ENCODE measurements at regions not wholly inside any gene's neighbourhood (a gene's known extent, or its start where the extent isn't known, plus 50 kb on each side); places are given as distances from the start of the nearest gene placed in this dataset.
"Not testable (repeated sequence)": the region's sequence is repeated elsewhere in the genome, so short reads cannot be mapped to it uniquely, and the experiment has no call there.

DNA sequence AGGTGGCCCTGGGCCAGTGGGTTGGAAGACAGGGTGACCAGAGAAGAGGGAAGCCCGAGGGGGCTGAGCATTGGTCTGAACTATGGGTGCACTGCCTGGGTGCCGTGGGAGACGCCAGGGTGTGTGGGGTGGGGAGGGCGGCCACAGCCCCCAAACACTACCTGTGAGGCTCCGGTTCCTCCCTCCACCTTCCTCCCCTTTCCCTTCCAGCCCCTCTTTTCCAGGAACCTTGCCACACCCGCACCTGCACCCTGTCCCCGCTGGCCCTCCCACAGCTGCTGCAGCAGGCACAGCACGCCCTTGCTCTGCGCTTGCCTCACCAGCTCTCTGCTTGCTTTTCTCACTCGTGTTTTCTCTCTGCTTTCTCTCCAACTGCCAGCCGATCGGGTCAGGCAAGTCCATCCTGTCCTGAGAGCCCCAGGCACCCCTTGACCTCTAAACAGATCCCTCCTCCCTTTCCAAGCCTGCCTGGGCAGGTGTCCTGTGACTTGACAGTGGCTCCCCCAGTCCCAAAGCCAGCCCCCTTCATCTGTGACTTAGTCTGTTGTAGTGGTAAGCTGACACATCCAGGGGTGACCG is 193.7 kb downstream of the MSX2 start:
- DNase-seq (ENCODE audit: low read depth, low spot score) = no peak
- no peak overlapping the region for H3K4me3 ChIP-seq (ENCODE audit: low read length)

DNA sequence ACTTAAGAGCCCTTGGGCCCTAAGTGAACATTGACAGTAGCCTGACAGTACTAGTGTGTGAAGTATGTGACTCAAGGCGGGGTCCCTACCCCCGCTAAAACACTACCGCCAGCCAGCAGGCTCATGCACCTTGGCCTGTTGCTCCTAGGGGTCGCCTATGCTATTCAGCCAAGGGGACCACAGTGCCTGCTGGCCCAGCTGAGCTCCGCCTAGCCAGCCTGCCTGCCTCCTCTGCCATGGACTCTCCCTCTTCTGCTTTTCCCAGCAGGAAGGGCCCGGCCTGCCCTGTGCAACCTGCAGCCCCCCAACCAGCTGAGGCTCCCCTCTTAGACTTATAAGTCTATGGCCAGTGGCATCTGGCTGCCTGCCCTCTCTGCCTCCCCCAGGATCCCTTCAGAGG is 193.1 kb downstream of the MSX2 start:
- not testable (repeated sequence) for DNase-seq (ENCODE audit: low read depth, low spot score); H3K4me3 ChIP-seq (ENCODE audit: low read length)

DNA sequence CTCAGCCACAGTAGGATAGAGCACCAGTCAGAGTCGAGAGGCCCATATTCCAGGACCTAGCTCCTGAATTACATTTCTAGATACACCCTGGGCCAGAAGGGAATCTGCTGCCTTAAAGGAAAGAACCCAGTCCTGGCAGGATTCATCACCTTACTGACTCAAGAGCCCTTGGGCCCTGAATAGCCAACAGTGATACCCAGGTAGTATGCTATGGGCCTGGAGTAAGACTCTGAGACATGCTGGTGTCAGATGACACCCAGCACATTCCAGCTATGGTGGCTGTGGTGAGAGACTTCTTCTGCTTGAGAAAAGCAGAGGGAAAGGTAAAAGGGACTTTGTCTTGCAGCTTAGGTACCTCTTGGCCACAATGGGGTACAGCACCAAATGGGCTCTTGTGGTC is 192.5 kb downstream of the MSX2 start:
- H3K4me3 ChIP-seq (ENCODE audit: low read length); DNase-seq (ENCODE audit: low read depth, low spot score): not testable (repeated sequence)

DNA sequence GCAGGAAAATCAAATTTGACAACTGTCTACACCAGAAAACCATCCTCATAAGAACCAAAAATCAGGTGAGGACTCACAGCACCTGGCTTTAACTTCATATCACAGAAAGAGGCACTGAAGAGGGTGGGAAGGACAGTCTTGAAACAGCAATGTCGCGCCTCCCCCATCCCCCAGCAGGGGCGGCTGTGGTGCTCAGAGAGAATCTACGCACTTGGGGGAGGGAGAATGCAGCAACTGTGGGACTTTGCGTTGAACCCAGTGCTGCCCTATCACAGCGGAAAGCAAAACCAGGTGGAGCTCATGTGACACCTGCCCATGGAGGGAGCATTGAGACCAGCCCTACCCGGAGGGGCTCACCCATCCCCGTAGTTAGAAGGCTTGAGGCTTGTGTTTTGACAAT is 191.8 kb downstream of the MSX2 start:
- DNase-seq (ENCODE audit: low read depth, low spot score) = no peak

DNA sequence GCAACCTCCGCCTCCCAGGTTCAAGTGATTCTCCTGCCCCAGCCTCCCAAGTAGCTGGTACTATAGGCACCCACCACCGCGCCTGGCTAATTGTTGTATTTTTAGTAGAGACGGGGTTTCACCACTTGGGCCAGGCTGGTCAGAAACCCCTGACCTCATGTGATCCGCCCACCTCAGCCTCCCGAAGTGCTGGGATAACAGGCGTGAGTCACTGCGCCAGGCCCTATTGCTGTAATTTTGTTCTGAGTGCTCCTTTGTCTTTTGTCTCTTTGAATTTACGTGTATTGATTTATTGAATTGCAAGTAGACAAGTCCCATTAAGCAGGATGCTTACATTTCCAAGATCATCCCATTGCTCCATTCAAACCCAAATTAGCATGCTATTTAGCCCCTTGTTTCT is 186.7 kb downstream of the MSX2 start:
- no peak for DNase-seq (ENCODE audit: low read depth, low spot score)
- H3K4me3 ChIP-seq (ENCODE audit: low read length) = no peak overlapping the region

More for the DNA sequence above, 191.8 kb downstream of the MSX2 start:
- H3K4me3 ChIP-seq (ENCODE audit: low read length) = no peak overlapping the region

DNA sequence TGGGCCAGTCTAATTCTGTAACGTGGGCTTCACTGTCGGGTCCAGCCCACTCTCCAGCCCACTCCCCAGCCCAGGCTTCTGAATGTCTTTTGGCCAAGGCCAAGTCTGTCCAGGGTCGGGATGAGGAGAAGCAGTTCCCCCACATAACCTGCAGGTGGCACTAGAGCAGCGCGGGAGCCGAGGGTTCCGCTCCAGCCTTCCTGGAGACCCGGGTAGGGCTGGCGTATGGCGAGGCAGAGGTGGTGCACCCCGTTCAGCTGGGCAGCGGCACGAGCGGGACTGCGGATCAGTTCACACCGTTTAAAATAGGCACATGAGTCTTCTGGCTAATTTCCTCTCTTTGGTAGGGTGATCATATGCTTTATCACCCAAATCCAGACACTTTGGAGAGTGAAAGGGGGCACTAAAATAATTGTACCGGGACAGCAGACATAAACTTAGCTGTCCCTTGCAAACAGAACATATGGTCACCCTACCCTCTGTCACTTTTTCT is 185.9 kb downstream of the MSX2 start:
- peak; percentile 28 for DNase-seq (ENCODE audit: low read depth, low spot score)
- no peak overlapping the region for H3K4me3 ChIP-seq (ENCODE audit: low read length)

DNA sequence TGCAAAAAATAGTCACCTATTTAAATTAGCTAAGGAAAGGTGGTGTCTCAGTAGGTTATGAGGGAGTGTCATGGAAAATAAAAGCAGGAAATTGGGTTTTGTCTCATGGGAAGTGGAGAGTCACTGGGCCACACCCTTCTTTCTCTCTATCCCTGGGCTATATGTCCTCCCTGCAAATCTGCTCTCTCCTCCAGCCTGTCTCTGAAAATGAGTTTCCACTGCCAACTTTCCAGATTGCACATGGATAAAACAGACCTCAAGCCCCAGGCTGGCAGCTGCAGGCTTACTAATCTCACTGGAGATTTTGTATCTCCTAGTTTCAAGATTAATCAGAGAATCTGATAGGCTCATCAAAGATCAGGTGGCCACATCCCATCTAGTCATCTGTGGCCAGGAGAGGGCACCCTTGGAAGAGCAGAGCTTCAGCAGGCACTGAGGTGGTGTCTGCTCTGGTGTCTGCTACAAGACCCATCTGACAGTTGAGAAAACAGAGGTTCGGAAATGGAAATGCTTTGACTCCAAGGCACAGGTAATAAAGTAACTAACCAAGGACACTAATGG is 178.9 kb downstream of the MSX2 start:
- H3K4me3 ChIP-seq (ENCODE audit: low read length) = no peak overlapping the region
- no peak for DNase-seq (ENCODE audit: low read depth, low spot score)

DNA sequence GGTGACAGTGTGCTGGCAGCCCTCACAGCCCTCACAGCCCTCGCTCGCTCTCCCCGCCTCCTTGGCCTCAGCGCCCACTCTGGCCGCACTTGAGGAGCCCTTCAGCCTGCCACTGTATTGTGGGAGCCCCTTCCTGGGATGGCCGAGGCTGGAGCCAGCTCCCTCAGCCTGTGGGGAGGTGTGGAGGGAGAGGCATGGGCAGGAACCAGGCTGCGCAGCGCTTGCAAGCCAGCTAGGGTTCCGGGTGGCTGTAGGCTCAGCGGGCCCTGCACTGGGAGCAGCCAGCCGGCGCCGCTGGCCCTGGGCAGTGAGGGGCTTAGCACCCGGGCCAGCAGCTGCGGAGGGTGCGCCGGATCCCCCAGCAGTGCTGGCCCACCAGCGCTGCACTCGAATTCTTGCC is 177.0 kb downstream of the MSX2 start:
- H3K4me3 ChIP-seq (ENCODE audit: low read length) = no peak overlapping the region
- no peak for DNase-seq (ENCODE audit: low read depth, low spot score)

DNA sequence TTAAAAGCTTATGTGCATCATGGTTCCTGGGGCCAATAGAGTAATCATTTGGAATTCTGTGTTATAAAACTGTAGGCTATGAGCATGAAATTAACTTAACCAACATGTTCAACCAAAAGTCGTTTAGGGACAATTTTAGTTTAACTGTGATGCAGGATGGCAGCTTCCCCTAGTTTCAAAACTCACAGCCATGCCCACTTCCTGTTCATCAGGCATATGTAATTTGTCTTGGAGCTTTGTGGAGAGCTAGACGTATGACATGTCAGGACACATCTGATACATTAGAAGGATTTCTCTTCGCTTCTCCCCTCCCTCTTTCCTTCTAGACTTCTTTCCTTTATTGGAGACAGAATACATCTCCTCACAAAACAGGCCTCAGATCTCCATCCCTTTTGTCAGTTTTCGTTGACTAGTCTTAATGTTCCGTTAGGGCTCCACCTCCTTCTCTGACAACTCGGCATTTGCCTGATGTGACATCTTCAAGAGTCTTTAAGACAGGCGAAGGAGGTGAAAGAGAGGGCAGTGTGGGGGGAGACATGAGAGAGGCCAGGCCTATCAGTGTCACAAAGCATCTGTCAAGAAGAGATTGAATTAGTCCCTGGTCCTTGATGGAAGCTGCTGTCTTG is 176.0 kb downstream of the MSX2 start:
- peak; percentile 28 for DNase-seq (ENCODE audit: low read depth, low spot score)
- no peak overlapping the region for H3K4me3 ChIP-seq (ENCODE audit: low read length)

DNA sequence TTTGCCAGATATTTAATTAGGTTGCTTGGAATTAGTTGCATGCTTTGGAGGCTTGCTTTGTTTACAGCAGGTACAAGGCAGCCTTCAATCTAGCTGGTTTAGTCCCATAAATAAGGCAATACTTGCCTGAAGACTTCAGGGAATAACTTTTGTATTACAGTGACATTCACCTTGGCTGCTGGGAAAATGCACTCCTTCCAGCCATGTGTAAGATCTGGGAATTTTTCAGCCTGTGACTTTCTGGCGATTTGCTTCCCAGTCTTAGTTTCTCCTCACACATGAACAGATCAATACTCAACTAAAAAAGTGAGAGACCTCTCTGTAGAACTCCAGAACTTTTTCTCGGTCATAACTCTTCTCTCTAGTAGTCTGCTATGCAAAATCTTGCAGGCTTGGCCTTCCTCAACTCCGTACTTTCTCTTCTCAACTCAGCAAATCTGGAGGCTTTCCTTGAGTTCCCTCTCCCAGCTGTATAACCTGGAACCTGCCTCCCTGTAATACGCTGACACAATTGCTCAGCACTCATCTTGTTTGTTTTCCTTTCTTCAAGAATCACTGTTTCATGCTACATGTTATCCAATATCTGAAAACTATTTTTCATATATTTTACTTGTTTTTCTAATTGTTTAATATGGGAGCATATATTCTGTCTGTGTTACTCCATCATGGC is 173.0 kb downstream of the MSX2 start:
- no peak overlapping the region for H3K4me3 ChIP-seq (ENCODE audit: low read length)
- DNase-seq (ENCODE audit: low read depth, low spot score) = no peak

DNA sequence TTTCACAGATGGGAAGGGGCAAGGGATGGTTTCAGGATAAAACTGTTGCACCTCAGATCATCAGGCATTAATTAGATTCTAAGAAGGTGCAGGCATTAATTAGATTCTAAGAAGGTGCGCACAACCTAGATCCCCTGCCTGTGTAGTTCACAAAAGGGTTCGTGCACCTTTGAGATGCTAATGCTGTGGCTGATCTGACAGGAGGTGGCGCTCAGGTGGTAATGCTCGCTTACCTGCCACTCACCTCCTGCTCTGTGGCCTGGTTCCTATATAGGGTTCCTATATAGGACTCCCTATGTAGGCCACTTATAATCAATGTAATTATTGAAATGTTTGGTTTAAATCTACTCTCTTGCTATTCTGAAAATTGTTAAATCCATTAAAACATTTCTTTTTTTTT is 171.0 kb downstream of the MSX2 start:
- H3K4me3 ChIP-seq (ENCODE audit: low read length) = no peak overlapping the region
- DNase-seq (ENCODE audit: low read depth, low spot score) = no peak

DNA sequence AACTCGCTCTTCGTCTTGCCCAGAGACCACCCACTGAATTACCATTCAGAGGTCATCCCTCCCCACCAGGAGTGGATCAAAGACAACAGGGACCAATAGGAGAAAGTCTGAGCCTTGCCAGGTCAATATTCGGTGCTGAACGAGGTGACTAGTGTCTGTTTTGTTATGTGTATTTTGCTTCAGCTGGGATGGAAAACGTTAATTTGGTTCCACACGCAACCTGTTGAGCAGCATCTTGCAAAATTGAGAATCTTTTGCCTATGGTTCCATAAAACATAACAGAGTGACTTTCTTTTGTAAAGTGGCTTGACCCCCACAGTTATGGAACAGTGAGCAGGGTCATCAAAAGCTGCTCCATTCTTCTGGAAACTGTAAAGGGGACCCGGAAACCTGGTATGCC is 168.4 kb downstream of the MSX2 start:
- DNase-seq (ENCODE audit: low read depth, low spot score) = no peak
- H3K4me3 ChIP-seq (ENCODE audit: low read length) = no peak overlapping the region

DNA sequence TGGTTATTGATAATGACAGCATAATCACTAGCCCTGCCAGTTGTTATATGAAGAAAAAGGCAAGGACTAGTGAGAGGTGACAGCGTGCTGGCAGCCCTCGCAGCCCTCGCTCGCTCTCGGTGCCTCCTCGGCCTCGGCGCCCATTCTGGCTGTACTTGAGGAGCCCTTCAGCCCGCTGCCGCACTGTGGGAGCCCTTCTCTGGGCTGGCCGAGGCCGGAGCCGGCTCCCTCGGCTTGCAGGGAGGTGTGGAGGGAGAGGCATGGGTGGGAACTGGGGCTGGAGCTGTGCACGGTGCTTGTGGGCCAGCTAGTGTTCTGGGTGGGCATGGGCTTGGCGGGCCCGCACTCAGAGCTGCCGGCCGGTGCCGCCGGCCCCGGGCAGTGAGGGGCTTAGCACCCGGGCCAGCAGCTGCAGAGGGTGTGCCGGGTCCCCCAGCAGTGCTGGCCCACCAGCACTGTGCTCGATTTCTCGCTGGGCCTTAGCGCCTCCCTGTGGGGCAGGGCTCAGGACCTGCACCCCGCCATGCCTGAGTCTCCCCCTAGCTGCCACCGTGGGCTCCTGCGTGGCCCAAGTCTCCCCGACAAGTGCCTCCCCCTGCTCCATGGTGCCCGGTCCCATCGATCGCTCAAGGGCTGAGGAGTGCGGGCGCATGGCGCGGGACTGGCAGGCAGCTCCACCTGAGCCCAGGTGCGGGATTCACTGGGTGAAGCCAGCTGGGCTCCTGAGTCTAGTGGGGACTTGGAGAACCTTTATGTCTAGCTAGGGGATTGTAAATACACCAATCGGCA is 156.2 kb downstream of the MSX2 start:
- DNase-seq (ENCODE audit: low read depth, low spot score); H3K4me3 ChIP-seq (ENCODE audit: low read length): not testable (repeated sequence)

DNA sequence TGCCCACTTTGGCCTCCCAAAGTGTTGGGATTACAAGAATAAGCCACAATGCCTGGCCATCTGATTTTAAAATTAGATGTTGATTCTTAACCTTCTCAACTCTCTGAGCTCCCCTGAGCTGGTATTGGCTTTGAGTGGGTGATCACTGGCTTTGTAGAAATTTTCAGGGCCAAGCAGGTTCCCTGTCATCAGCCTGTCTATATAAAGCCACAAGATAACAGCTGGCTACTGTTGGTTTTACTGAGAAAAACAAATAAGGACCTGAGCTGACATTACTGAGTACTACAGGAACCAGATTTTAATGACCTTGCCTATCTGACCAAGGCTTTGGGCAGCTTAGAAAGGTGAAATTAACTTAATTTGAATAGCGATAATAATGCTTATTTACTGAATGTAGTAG is 153.6 kb downstream of the MSX2 start:
- no peak for DNase-seq (ENCODE audit: low read depth, low spot score)
- no peak overlapping the region for H3K4me3 ChIP-seq (ENCODE audit: low read length)

DNA sequence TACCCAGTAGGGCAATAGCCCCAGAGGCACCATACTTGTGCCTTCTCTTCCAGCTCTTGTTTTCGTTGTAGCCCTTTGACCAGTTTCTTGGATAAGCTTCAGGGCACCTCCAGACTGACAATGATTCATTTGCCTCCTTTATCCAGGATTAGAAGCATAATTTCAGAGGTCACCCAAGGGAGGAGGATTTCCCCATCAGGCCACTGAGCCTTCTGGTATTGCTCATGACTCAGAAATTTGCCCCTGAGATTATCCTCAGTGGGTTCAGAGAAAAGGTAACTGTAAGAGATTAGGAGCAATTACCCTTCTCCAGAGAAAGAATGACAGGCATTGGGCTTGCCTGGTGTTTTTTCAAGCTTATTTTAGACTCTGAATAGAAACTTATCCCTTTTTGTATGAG is 147.9 kb downstream of the MSX2 start:
- H3K4me3 ChIP-seq (ENCODE audit: low read length) = no peak overlapping the region
- no peak for DNase-seq (ENCODE audit: low read depth, low spot score)

DNA sequence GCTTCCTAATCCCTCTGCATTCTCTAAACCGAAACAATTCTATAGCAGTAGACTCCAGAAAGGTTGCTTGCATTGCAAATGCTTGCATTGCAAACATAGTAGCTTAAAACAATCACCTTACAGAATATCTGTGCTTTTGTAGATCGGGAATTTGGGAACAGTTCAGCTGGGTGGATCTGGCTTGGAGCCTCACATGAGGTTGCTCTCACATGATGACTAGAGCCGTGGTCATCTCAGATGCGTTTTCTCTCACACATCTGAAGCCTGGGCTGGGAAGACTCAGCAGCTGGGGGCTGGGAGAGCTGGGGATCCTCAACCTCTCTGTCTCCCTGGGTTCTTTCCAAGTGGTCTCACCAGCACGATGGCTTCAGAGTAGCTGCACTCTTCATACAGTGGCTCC is 127.8 kb downstream of the MSX2 start:
- DNase-seq (ENCODE audit: low read depth, low spot score) = no peak

DNA sequence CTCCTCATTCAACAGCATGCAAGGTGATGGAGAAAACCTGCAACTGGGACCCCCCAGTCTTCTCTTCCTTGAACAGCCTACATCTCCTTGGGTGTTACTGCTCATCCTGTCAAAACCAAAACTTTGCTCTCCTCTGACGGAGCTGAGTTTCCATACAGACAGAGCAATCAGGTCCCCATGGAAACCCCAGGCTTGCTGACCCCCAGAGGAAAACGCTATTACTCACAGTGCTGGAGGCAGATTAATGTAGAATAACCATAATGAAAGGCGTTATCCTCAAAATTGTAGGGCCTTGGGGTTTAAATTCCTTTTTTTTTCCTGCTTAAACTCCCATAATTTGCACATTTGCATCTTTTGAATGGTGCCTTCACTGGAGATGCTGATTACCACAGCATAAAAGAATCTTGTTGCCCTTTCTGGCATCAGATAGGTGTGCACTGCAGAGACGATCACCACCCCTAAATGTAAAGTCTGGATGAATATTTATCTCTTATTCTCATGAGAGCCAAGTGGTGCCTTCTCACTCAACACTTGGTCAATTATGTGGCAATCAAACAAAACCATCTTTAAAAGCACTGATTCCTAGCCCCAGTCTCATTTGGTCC is 126.3 kb downstream of the MSX2 start:
- H3K4me3 ChIP-seq (ENCODE audit: low read length) = no peak overlapping the region
- DNase-seq (ENCODE audit: low read depth, low spot score) = no peak

More for the DNA sequence above, 127.8 kb downstream of the MSX2 start:
- H3K4me3 ChIP-seq (ENCODE audit: low read length) = no peak overlapping the region

DNA sequence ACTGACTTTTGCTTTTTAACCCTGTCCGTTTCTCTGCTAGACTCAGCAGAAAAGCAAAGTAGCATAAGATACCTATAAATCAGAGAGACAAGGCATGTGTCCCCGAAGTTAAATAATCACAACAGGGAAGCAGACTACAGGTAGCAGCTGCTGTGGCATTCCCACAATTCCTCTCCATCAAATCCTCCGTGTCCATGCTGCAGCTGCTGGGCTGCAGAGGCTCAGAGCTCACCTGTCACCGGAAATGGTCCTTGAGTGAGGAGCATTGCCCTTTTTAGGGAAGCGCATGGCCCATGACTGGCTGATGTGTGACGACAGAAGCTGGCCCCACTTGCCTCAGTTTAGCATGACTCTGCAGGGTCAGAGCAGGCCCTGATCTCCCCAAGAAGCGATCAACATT is 125.0 kb downstream of the MSX2 start:
- DNase-seq (ENCODE audit: low read depth, low spot score) = no peak
- no peak overlapping the region for H3K4me3 ChIP-seq (ENCODE audit: low read length)

DNA sequence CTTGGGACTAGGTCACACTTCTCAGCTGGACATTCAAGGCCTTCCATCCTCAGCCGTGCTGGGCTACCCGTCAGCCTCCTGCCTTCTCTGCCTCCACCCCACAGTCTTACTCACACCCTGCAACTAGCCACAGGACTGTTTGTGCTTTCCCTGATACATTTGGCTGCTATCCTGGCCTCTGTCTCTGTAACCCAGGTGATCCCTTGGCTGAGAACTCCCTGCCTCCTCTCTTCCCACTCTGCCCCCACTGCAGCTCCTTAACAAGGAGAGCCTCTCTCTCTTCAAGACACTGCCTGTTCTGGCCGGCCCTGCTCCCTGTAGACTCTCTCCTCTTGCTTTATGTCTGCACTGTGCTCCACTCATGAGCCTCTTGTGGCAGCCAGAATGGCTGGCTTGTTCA is 120.6 kb downstream of the MSX2 start:
- H3K4me3 ChIP-seq (ENCODE audit: low read length) = no peak overlapping the region
- no peak for DNase-seq (ENCODE audit: low read depth, low spot score)

Data from Jurkat, Clone E6-1 (cell line).